HUES64 (cell line): ENCODE measurements at regions not wholly inside any gene's neighbourhood (a gene's known extent, or its start where the extent isn't known, plus 50 kb on each side); places are given as distances from the start of the nearest gene placed in this dataset.

Experiments used
- H3K27ac ChIP-seq: 2 replicates; pipeline ENCODE4 v1.7.0; 2013; ENCODE audit warnings: low read depth, low read length, inconsistent platforms
- H3K27me3 ChIP-seq: 2 replicates; pipeline ENCODE4 v1.6.1; 2013; ENCODE audit warnings: mild to moderate bottlenecking, low read length; ENCODE audit not compliant: insufficient read depth
- H3K36me3 ChIP-seq: 2 replicates; pipeline ENCODE4 v1.6.1; 2013; ENCODE audit warnings: mild to moderate bottlenecking, low read length; ENCODE audit not compliant: insufficient read depth
- H3K4me1 ChIP-seq: 2 replicates; pipeline ENCODE4 v1.6.1; 2013; ENCODE audit warnings: mild to moderate bottlenecking, low read length, moderate library complexity; ENCODE audit not compliant: insufficient read depth
- H3K4me3 ChIP-seq: 2 replicates; pipeline ENCODE4 v1.5.1; 2013; ENCODE audit warnings: mild to moderate bottlenecking, low read length, moderate library complexity
- H3K9ac ChIP-seq: 2 replicates; pipeline ENCODE4 v1.6.1; 2013; ENCODE audit warnings: mild to moderate bottlenecking, low read depth, low read length
- H3K9me3 ChIP-seq: 2 replicates; pipeline ENCODE4 v1.6.1; 2013; ENCODE audit warnings: low read depth, low read length; ENCODE audit not compliant: insufficient read depth
- WGBS: fragments of 150-250, 120-280 bp; methylation state at CpG from one replicate; pipeline ENCODE4 v1.1.7; 2013; ENCODE audit warnings: missing lambda C conversion rate; 5-methylcytosine and 5-hydroxymethylcytosine counted together

DNA sequence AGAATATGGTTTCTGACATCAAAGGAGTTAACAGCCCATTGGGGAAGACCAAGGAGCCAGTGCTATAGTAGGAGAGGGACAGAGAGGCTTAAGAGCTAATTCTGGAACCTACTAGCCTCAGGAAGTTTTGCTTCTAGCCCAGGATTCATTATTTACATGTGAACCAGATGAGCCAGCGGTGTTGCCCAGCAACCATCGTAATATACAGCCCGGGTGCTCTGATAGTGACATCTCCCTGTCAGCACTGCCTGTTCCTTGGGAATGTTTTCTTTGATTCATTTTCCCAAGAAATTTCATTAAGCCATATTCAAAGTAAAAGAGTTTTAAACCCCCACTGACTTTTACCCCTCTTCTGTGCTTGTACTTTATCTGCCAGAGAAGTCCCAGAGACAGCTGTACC is 217.4 kb upstream of the ADAMTSL1 start:
- Histone ChIP-seq H3K27me3 (no peaks in the 10 kb centered on the region), H3K4me1 (no peaks in the 10 kb centered on the region), H3K27ac (no peak overlapping the region), H3K9ac (no peak overlapping the region), H3K4me3 (no peak overlapping the region), H3K36me3 (no peaks in the 10 kb centered on the region), H3K9me3 (no peaks in the 10 kb centered on the region)
- 87% methylated on average over 3 of the region's 3 CpGs for WGBS

DNA sequence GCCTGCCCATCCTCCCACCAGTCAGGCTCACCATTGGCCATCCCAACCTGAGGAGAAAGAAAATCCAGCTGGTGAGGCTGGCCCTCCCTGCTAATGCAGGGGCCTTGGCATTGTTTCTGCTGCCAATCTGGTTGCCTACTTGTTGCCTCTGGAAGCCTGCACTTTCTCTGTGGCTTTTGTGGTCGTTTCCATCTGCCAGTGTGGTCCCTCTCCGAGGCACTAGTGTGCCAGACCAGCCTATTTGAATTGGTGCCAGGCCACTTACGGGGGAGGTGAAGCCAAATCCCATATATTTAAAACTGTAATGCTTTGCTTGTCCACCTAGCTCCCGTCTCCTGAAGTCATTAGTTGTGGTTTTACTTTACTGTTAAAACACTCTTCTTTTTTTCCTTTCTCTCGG is 213.4 kb upstream of the ADAMTSL1 start:
- WGBS: 94% methylated on average over 3 of the region's 5 CpGs
- no peak overlapping the region for H3K4me3 ChIP-seq
- no peak overlapping the region for H3K9ac ChIP-seq
- H3K4me1 ChIP-seq: peaks cover 3% of the 10 kb centered on the region; the same call in 1 of the 2 replicates
- H3K27me3 ChIP-seq: no peaks in the 10 kb centered on the region
- H3K9me3 ChIP-seq: no peaks in the 10 kb centered on the region
- H3K27ac ChIP-seq: no peak overlapping the region
- no peaks in the 10 kb centered on the region for H3K36me3 ChIP-seq

- WGBS: 71% methylated on average over 2 of the region's 2 CpGs
- H3K27me3 ChIP-seq: no peaks in the 10 kb centered on the region
- H3K4me1 ChIP-seq: peaks cover 3% of the 10 kb centered on the region; the same call in 1 of the 2 replicates
- H3K9ac ChIP-seq: no peak overlapping the region
- H3K27ac ChIP-seq: no peak overlapping the region
- no peaks in the 10 kb centered on the region for H3K36me3 ChIP-seq
- H3K9me3 ChIP-seq: no peaks in the 10 kb centered on the region
- H3K4me3 ChIP-seq: no peak overlapping the region
Measured at GRCh38 chr9:18261181-18261580, 212.8 kb upstream of the ADAMTSL1 start.

- no peak overlapping the region for H3K27ac ChIP-seq
Measured at GRCh38 chr9:18263377-18263776, 210.6 kb upstream of the ADAMTSL1 start.

GRCh38 chr9:18268381-18268780 is 205.6 kb upstream of the ADAMTSL1 start:
- H3K9me3 ChIP-seq: peaks cover 5% of the 10 kb centered on the region; the same call in 1 of the 2 replicates
- peaks cover 12% of the 10 kb centered on the region for H3K4me1 ChIP-seq
- no CpG with 5 or more reads among the region's 1 CpG for WGBS
- no peaks in the 10 kb centered on the region for H3K27me3 ChIP-seq
- H3K36me3 ChIP-seq: no peaks in the 10 kb centered on the region
- peak overlapping the region; percentile 12; the same call in 1 of the 2 replicates for H3K27ac ChIP-seq
- H3K4me3 ChIP-seq: no peak overlapping the region
- H3K9ac ChIP-seq: peak overlapping the region; percentile 28; the same call in 1 of the 2 replicates

More at GRCh38 chr9:18263377-18263776, 210.6 kb upstream of the ADAMTSL1 start:
- WGBS: 48% methylated on average over 6 of the region's 6 CpGs
- no peaks in the 10 kb centered on the region for H3K9me3 ChIP-seq
- H3K27me3 ChIP-seq: no peaks in the 10 kb centered on the region
- H3K4me1 ChIP-seq: peaks cover 12% of the 10 kb centered on the region
- H3K4me3 ChIP-seq: no peak overlapping the region
- H3K9ac ChIP-seq: no peak overlapping the region
- no peaks in the 10 kb centered on the region for H3K36me3 ChIP-seq

DNA sequence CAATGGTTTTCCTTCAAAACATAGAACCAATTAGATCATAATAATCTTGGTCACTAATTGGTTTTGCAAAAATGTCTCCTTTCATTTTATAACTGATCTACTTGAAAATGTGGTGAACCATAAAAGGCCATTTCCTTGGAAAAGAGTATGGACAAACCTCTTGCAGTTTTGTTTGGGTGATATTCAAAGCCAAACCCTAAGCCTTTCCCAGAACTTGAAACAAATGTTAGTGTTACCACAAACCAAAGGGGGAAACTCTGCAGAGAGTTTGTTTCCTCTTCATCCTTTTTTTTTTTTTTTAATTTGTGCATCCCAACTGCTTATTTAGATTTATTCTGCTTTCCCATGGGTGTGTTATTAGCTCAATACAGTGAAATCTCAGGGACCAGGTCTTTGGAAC is 204.4 kb upstream of the ADAMTSL1 start:
- Histone ChIP-seq H3K4me1 (peaks cover 9% of the 10 kb centered on the region; the same call in 1 of the 2 replicates), H3K4me3 (no peak overlapping the region), H3K9me3 (peaks cover 5% of the 10 kb centered on the region; the same call in 1 of the 2 replicates), H3K36me3 (no peaks in the 10 kb centered on the region), H3K27ac (no peak overlapping the region), H3K9ac (no peak overlapping the region), H3K27me3 (no peaks in the 10 kb centered on the region)

DNA sequence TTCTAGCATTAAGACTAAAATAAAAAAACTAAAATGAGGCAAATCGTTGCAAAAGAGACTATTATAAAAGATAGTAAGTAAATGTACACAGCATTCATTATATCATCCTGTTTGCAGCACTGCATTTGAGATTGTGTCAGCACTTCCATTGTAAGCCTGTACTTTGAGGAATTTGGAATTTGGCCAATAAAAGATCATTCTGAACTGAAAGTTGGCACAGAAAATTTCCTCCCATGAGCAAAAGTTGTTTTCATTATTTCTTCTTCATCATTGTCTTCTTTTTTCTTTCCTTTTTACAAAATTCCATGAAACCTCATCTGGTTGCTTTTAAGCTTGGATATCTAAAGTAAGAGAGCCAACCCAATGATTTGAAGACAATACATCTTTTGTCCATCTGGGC is 199.3 kb upstream of the ADAMTSL1 start:
- Histone ChIP-seq H3K4me1 (no peaks in the 10 kb centered on the region), H3K27ac (no peak overlapping the region), H3K4me3 (no peak overlapping the region), H3K27me3 (no peaks in the 10 kb centered on the region), H3K9ac (no peak overlapping the region), H3K36me3 (no peaks in the 10 kb centered on the region), H3K9me3 (peaks cover 11% of the 10 kb centered on the region; the same call in 1 of the 2 replicates)
- WGBS: no CpG with 5 or more reads among the region's 1 CpG

DNA sequence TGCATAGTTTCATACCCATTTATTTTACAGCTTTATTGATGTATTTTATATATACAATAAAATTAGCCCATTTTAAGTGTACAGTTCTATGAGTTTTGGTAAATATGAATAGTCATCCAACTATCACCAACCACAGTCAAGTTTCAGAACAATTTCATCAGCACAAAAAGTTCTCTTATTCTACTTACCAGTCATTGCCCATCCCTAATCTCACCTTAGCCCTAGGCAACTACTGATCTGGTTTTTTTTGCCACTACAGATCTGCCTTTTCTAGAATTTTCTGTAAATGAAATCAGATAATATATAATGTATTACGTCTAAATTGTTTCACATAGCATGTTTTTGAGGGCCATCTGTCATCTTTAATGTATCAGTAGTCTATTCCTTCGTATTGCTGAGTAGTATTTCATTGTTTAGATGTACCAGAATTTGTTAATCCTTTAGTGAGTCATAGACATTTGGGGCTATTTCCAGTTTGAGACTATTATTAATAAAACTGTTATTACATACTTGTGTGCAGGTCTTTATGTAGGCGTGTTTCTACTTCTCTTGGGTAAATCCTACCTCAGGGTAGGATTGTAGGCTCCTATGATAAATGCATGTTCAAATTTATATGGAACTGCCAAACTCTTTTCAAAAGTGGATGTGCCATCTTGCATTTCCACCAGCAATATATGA is 198.5 kb upstream of the ADAMTSL1 start:
- peaks cover 11% of the 10 kb centered on the region; the same call in 1 of the 2 replicates for H3K9me3 ChIP-seq
- H3K27ac ChIP-seq: no peak overlapping the region
- H3K9ac ChIP-seq: no peak overlapping the region
- no peaks in the 10 kb centered on the region for H3K4me1 ChIP-seq
- H3K27me3 ChIP-seq: no peaks in the 10 kb centered on the region
- no peaks in the 10 kb centered on the region for H3K36me3 ChIP-seq
- 97% methylated on average over 2 of the region's 3 CpGs for WGBS
- H3K4me3 ChIP-seq: no peak overlapping the region

- Histone ChIP-seq H3K4me3 (no peak overlapping the region), H3K9me3 (peaks cover 6% of the 10 kb centered on the region; the same call in 1 of the 2 replicates), H3K27ac (no peak overlapping the region), H3K27me3 (no peaks in the 10 kb centered on the region), H3K36me3 (no peaks in the 10 kb centered on the region), H3K9ac (no peak overlapping the region), H3K4me1 (peaks cover 5% of the 10 kb centered on the region; the same call in 1 of the 2 replicates)
- 95% methylated on average over 8 of the region's 8 CpGs for WGBS
Measured at GRCh38 chr9:18281291-18281690, 192.7 kb upstream of the ADAMTSL1 start.

DNA sequence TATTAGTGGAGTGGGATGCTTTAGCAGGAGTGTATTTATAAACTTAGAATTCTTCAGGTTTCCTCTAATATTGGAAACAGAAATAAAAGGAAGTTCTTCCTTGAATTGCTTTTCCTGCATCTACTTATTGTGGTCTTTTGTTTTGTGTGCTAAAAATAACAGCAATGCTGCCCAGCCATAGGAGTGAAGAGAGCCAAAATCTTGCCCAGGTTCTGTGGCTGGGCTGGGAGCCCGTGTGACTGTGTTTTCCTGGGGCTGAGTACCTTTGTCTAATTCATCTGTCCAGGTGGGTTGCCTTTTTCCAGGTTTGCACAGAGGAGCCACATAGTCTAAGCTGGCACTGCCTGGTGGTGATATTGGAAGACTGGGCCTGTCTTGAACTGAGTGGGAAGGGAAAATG is 179.7 kb upstream of the ADAMTSL1 start:
- Histone ChIP-seq H3K4me1 (peaks cover 4% of the 10 kb centered on the region; the same call in 1 of the 2 replicates), H3K9me3 (no peaks in the 10 kb centered on the region), H3K27me3 (no peaks in the 10 kb centered on the region), H3K4me3 (no peak overlapping the region), H3K36me3 (no peaks in the 10 kb centered on the region), H3K27ac (no peak overlapping the region), H3K9ac (no peak overlapping the region)
- WGBS: 83% methylated on average over 1 of the region's 1 CpG

DNA sequence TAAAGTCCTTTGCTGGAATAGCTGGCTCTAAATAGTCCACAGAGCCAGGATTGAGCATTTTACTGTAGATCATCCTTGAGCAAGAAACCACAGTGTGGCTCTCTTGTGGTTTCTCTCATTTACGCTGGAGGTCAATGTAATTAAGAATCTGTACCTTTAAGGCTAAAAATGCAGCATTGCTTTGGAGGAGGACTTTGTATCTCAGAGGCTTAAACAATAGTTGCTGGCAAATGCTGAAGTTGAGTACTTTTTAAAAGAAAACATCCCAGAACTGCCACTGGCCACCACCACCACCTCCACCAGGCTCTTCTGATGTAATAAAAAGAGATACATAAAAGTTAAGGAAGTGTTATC is 177.3 kb upstream of the ADAMTSL1 start:
- peaks cover 4% of the 10 kb centered on the region; the same call in 1 of the 2 replicates for H3K4me1 ChIP-seq
- H3K9me3 ChIP-seq: no peaks in the 10 kb centered on the region
- H3K27ac ChIP-seq: no peak overlapping the region
- H3K36me3 ChIP-seq: no peaks in the 10 kb centered on the region
- no peak overlapping the region for H3K4me3 ChIP-seq
- H3K27me3 ChIP-seq: no peaks in the 10 kb centered on the region
- no peak overlapping the region for H3K9ac ChIP-seq
- WGBS: 97% methylated on average over 1 of the region's 1 CpG
